ENCODE measurements at regions not wholly inside any gene's neighbourhood (a gene's known extent, or its start where the extent isn't known, plus 50 kb on each side); places are given as distances from the start of the nearest gene placed in this dataset.
"Not testable (repeated sequence)": the region's sequence is repeated elsewhere in the genome, so short reads cannot be mapped to it uniquely, and the experiment has no call there.

GRCh38 chr2:208800887-208801286, 394.3 kb downstream of the PTH2R start:
- not testable (repeated sequence) for H4K91ac ChIP-seq (ENCODE audit: low read length); H3K9ac ChIP-seq (ENCODE audit: low read length); H3K4me2 ChIP-seq (ENCODE audit: low read length, poor library complexity, severe bottlenecking); H2BK120ac ChIP-seq (ENCODE audit: low read depth, low read length); H3K27ac ChIP-seq (ENCODE audit: low read length, poor library complexity, severe bottlenecking); H2BK5ac ChIP-seq (ENCODE audit: low read depth, low read length, poor library complexity, severe bottlenecking); H3K27me3 ChIP-seq (ENCODE audit: control insufficient read depth in 1 of 2, insufficient read depth in 1 of 2, low read length in 2 of 2); H3K79me1 ChIP-seq (replicated peaks; ENCODE audit: low read length, poor library complexity, severe bottlenecking); H3K18ac ChIP-seq (ENCODE audit: low read depth in 1 of 2, low read length in 2 of 2); H2BK15ac ChIP-seq (ENCODE audit: low read depth, poor library complexity, severe bottlenecking); H3K23ac ChIP-seq (ENCODE audit: low read length in 2 of 2); H3K4me3 ChIP-seq (ENCODE audit: insufficient read depth in 1 of 2, low read depth in 1 of 2, low read length in 2 of 2); H2AK5ac ChIP-seq (ENCODE audit: low read length, severe bottlenecking); H2AFZ ChIP-seq (ENCODE audit: low read depth, low read length); H2BK12ac ChIP-seq (ENCODE audit: low read length in 2 of 2); DNase-seq; H3K36me3 ChIP-seq (ENCODE audit: control insufficient read depth in 1 of 2, insufficient read depth in 2 of 2, low read depth in 1 of 2, low read length in 2 of 2); H3K14ac ChIP-seq (ENCODE audit: low read length in 2 of 2); H4K8ac ChIP-seq (ENCODE audit: low read length); H3K4me1 ChIP-seq (ENCODE audit: control insufficient read depth, insufficient read depth, low read depth, low read length); H3K4ac ChIP-seq (ENCODE audit: low read depth in 1 of 2, low read length in 2 of 2)
- WGBS, result 85% methylated on average over 12 of the region's 12 CpGs
- H3K9me3 ChIP-seq (ENCODE audit: control insufficient read depth, low read length), result peaks cover 14% of the 10 kb centered on the region

GRCh38 chr2:208807756-208808155, 401.2 kb downstream of the PTH2R start:
- H4K8ac ChIP-seq (ENCODE audit: low read length), result no peak overlapping the region
- no peak overlapping the region for H3K18ac ChIP-seq (ENCODE audit: low read depth in 1 of 2, low read length in 2 of 2)
- H3K79me1 ChIP-seq (replicated peaks; ENCODE audit: low read length, poor library complexity, severe bottlenecking), result no peaks in the 10 kb centered on the region
- peaks cover 15% of the 10 kb centered on the region for H3K9me3 ChIP-seq (ENCODE audit: control insufficient read depth, low read length)
- no peaks in the 10 kb centered on the region for H3K4me1 ChIP-seq (ENCODE audit: control insufficient read depth, insufficient read depth, low read depth, low read length)
- no peak overlapping the region for H3K4me3 ChIP-seq (ENCODE audit: insufficient read depth in 1 of 2, low read depth in 1 of 2, low read length in 2 of 2)
- no peak overlapping the region for H3K4ac ChIP-seq (ENCODE audit: low read depth in 1 of 2, low read length in 2 of 2)
- no peak overlapping the region for H2BK5ac ChIP-seq (ENCODE audit: low read depth, low read length, poor library complexity, severe bottlenecking)
- DNase-seq, result no peak
- H3K14ac ChIP-seq (ENCODE audit: low read length in 2 of 2), result no peak overlapping the region
- WGBS, result 83% methylated on average over 1 of the region's 2 CpGs
- H3K4me2 ChIP-seq (ENCODE audit: low read length, poor library complexity, severe bottlenecking), result no peak overlapping the region
- H2BK15ac ChIP-seq (ENCODE audit: low read depth, poor library complexity, severe bottlenecking), result no peak overlapping the region
- H2AFZ ChIP-seq (ENCODE audit: low read depth, low read length), result no peak overlapping the region
- no peak overlapping the region for H2BK12ac ChIP-seq (ENCODE audit: low read length in 2 of 2)
- H3K27ac ChIP-seq (ENCODE audit: low read length, poor library complexity, severe bottlenecking), result no peak overlapping the region
- H2BK120ac ChIP-seq (ENCODE audit: low read depth, low read length), result no peak overlapping the region
- H2AK5ac ChIP-seq (ENCODE audit: low read length, severe bottlenecking), result no peak overlapping the region
- H3K36me3 ChIP-seq (ENCODE audit: control insufficient read depth in 1 of 2, insufficient read depth in 2 of 2, low read depth in 1 of 2, low read length in 2 of 2), result no peaks in the 10 kb centered on the region
- H4K91ac ChIP-seq (ENCODE audit: low read length), result no peak overlapping the region
- no peaks in the 10 kb centered on the region for H3K27me3 ChIP-seq (ENCODE audit: control insufficient read depth in 1 of 2, insufficient read depth in 1 of 2, low read length in 2 of 2)
- H3K9ac ChIP-seq (ENCODE audit: low read length), result no peak overlapping the region
- H3K23ac ChIP-seq (ENCODE audit: low read length in 2 of 2), result no peak overlapping the region

GRCh38 chr2:208811885-208812284, 405.3 kb downstream of the PTH2R start:
- not testable (repeated sequence) for H2BK15ac ChIP-seq (ENCODE audit: low read depth, poor library complexity, severe bottlenecking); H2BK5ac ChIP-seq (ENCODE audit: low read depth, low read length, poor library complexity, severe bottlenecking); H3K4me2 ChIP-seq (ENCODE audit: low read length, poor library complexity, severe bottlenecking); H3K9ac ChIP-seq (ENCODE audit: low read length); H4K8ac ChIP-seq (ENCODE audit: low read length); H2AFZ ChIP-seq (ENCODE audit: low read depth, low read length); H3K4ac ChIP-seq (ENCODE audit: low read depth in 1 of 2, low read length in 2 of 2); H3K23ac ChIP-seq (ENCODE audit: low read length in 2 of 2); DNase-seq; H4K91ac ChIP-seq (ENCODE audit: low read length); H2BK120ac ChIP-seq (ENCODE audit: low read depth, low read length); H2AK5ac ChIP-seq (ENCODE audit: low read length, severe bottlenecking); H2BK12ac ChIP-seq (ENCODE audit: low read length in 2 of 2); H3K4me1 ChIP-seq (ENCODE audit: control insufficient read depth, insufficient read depth, low read depth, low read length); H3K27ac ChIP-seq (ENCODE audit: low read length, poor library complexity, severe bottlenecking); H3K79me1 ChIP-seq (replicated peaks; ENCODE audit: low read length, poor library complexity, severe bottlenecking); H3K14ac ChIP-seq (ENCODE audit: low read length in 2 of 2); H3K4me3 ChIP-seq (ENCODE audit: insufficient read depth in 1 of 2, low read depth in 1 of 2, low read length in 2 of 2); H3K18ac ChIP-seq (ENCODE audit: low read depth in 1 of 2, low read length in 2 of 2); H3K36me3 ChIP-seq (ENCODE audit: control insufficient read depth in 1 of 2, insufficient read depth in 2 of 2, low read depth in 1 of 2, low read length in 2 of 2); H3K27me3 ChIP-seq (ENCODE audit: control insufficient read depth in 1 of 2, insufficient read depth in 1 of 2, low read length in 2 of 2)
- WGBS, result 56% methylated on average over 5 of the region's 10 CpGs
- H3K9me3 ChIP-seq (ENCODE audit: control insufficient read depth, low read length), result peaks cover 15% of the 10 kb centered on the region

GRCh38 chr2:208819190-208819589, 412.6 kb downstream of the PTH2R start:
- Histone ChIP-seq H3K27ac (ENCODE audit: low read length, poor library complexity, severe bottlenecking) (no peak overlapping the region), H3K9ac (ENCODE audit: low read length) (no peak overlapping the region), H3K27me3 (ENCODE audit: control insufficient read depth in 1 of 2, insufficient read depth in 1 of 2, low read length in 2 of 2) (no peaks in the 10 kb centered on the region), H2AFZ (ENCODE audit: low read depth, low read length) (no peak overlapping the region), H3K36me3 (ENCODE audit: control insufficient read depth in 1 of 2, insufficient read depth in 2 of 2, low read depth in 1 of 2, low read length in 2 of 2) (no peaks in the 10 kb centered on the region), H3K4me2 (ENCODE audit: low read length, poor library complexity, severe bottlenecking) (no peak overlapping the region), H2AK5ac (ENCODE audit: low read length, severe bottlenecking) (no peak overlapping the region), H3K18ac (ENCODE audit: low read depth in 1 of 2, low read length in 2 of 2) (no peak overlapping the region), H4K91ac (ENCODE audit: low read length) (no peak overlapping the region), H2BK15ac (ENCODE audit: low read depth, poor library complexity, severe bottlenecking) (no peak overlapping the region), H2BK5ac (ENCODE audit: low read depth, low read length, poor library complexity, severe bottlenecking) (no peak overlapping the region), H3K9me3 (ENCODE audit: control insufficient read depth, low read length) (no peaks in the 10 kb centered on the region), H3K79me1 (replicated peaks; ENCODE audit: low read length, poor library complexity, severe bottlenecking) (no peaks in the 10 kb centered on the region), H3K23ac (ENCODE audit: low read length in 2 of 2) (no peak overlapping the region), H3K14ac (ENCODE audit: low read length in 2 of 2) (no peak overlapping the region), H3K4me3 (ENCODE audit: insufficient read depth in 1 of 2, low read depth in 1 of 2, low read length in 2 of 2) (no peak overlapping the region), H3K4me1 (ENCODE audit: control insufficient read depth, insufficient read depth, low read depth, low read length) (no peaks in the 10 kb centered on the region), H4K8ac (ENCODE audit: low read length) (no peak overlapping the region), H2BK12ac (ENCODE audit: low read length in 2 of 2) (no peak overlapping the region), H2BK120ac (ENCODE audit: low read depth, low read length) (no peak overlapping the region), H3K4ac (ENCODE audit: low read depth in 1 of 2, low read length in 2 of 2) (no peak overlapping the region)
- no peak for DNase-seq
- WGBS, result 93% methylated on average over 1 of the region's 2 CpGs
